Thyroid gland (tissue), 4 donors: ENCODE measurements at regions not wholly inside any gene's neighbourhood (a gene's known extent, or its start where the extent isn't known, plus 50 kb on each side); places are given as distances from the start of the nearest gene placed in this dataset.
A peak's percentile ranks its signal among the peaks of the same experiment; 100 is the strongest.

Experiments used
- DNase-seq, 2 donors: peaks; one replicate each; pipeline ENCODE4 v3.0.0-alpha.2; 2019
- H3K27ac ChIP-seq, 3 donors: fragments of 200-600 bp; sonication (generic); 1 replicate in 2 of 3; 2 replicates in 1 of 3; pipeline ENCODE4 v1.5.1; 2016 to 2019; ENCODE audit warnings: mild to moderate bottlenecking in 1 of 3, moderate library complexity in 1 of 3
- H3K27me3 ChIP-seq: fragments of 200-600 bp; sonication (generic); one replicate; pipeline ENCODE4 v1.5.1; 2019
- H3K36me3 ChIP-seq, 2 donors: fragments of 200-600 bp; sonication (generic); one replicate each; pipeline ENCODE4 v1.5.1; 2016 to 2019
- H3K4me1 ChIP-seq, 2 donors: fragments of 200-600 bp; sonication (generic); one replicate each; pipeline ENCODE4 v1.5.1; 2017 to 2019
- H3K4me3 ChIP-seq, 3 donors: fragments of 200-600 bp; sonication (generic); replicated peaks in 1 of 3; 1 replicate in 2 of 3; 2 replicates in 1 of 3; pipeline ENCODE4 v1.5.1; 2016; ENCODE audit warnings: mild to moderate bottlenecking in 1 of 3
- H3K9me3 ChIP-seq: fragments of 200-600 bp; sonication (generic); one replicate; pipeline ENCODE4 v1.5.1; 2017
- CTCF ChIP-seq, 6 experiments: fragments of 200-600 bp in 3 of 6; fragments of 450-650 bp in 3 of 6; sonication (generic) in 3 of 6; IDR thresholded peaks; one replicate each; pipeline ENCODE4 v1.5.1; 2016 to 2019; ENCODE audit warnings: antibody characterized with exemption in 6 of 6, mild to moderate bottlenecking in 2 of 6, inconsistent platforms in 1 of 6, moderate library complexity in 1 of 6
- POLR2A ChIP-seq, 2 donors: fragments of 450-650 bp; IDR thresholded peaks; one replicate each; pipeline ENCODE4 v1.6.1; 2017; ENCODE audit warnings: antibody characterized with exemption in 2 of 2, mild to moderate bottlenecking in 2 of 2, moderate library complexity in 1 of 2
- WGBS, 2 donors: methylation state at CpG; one replicate each; pipeline ENCODE4 v1.1.5; 2017; 5-methylcytosine and 5-hydroxymethylcytosine counted together
- intact Hi-C: fragments of 100-400 bp; cut with DNase I; formaldehyde crosslinking; loops from one replicate; pipeline ENCODE4 v1.15.1; 2023

GRCh38 chr2:157952558-157952957 lies 76.4 kb upstream of the ACVR1 start:
- 24 to 32% methylated on average over 4 of the region's 4 CpGs for WGBS, 2 donors

GRCh38 chr2:157948856-157949255 lies 72.7 kb upstream of the ACVR1 start:
- no peak for TF ChIP-seq POLR2A (IDR thresholded peaks at IDR 0.05)
- Histone ChIP-seq H3K27ac (no peak overlapping the region), H3K4me3 (no peak overlapping the region), H3K27me3 (no peaks in the 10 kb centered on the region), H3K36me3 (no peaks in the 10 kb centered on the region), H3K9me3 (no peaks in the 10 kb centered on the region), H3K4me1 (peaks cover 7 to 11% of the 10 kb centered on the region in 2 donors)
- intact Hi-C loops: no loop called here
- DNase-seq: no peak

More at GRCh38 chr2:157952558-157952957, 76.4 kb upstream of the ACVR1 start:
- Histone ChIP-seq H3K27me3 (no peaks in the 10 kb centered on the region), H3K4me1 (peaks cover 7 to 11% of the 10 kb centered on the region in 2 donors), H3K27ac (no peak overlapping the region), H3K36me3 (no peaks in the 10 kb centered on the region), H3K9me3 (no peaks in the 10 kb centered on the region), H3K4me3 (no peak overlapping the region)
- peak; percentile 61 to 72 for DNase-seq
- intact Hi-C loops: no loop called here
- TF ChIP-seq POLR2A (IDR thresholded peaks at IDR 0.05) (no peak), CTCF (IDR thresholded peaks at IDR 0.05) (no peak)

- no peak for DNase-seq
- TF ChIP-seq POLR2A (IDR thresholded peaks at IDR 0.05) (no peak), CTCF (IDR thresholded peaks at IDR 0.05) (no peak)
- Histone ChIP-seq H3K36me3 (no peaks in the 10 kb centered on the region), H3K4me3 (no peak overlapping the region), H3K4me1 (peaks cover 0 to 1% of the 10 kb centered on the region in 2 donors), H3K27ac (no peak overlapping the region), H3K9me3 (no peaks in the 10 kb centered on the region), H3K27me3 (no peaks in the 10 kb centered on the region)
- WGBS, 2 donors: 83 to 92% methylated on average over 1 of the region's 1 CpG
- intact Hi-C loops: no loop called here
Measured at GRCh38 chr2:157946919-157947557, 70.9 kb upstream of the ACVR1 start.

- Histone ChIP-seq H3K4me3 (no peak overlapping the region), H3K36me3 (no peaks in the 10 kb centered on the region), H3K4me1 (no peaks in the 10 kb centered on the region), H3K27ac (no peak overlapping the region), H3K9me3 (no peaks in the 10 kb centered on the region), H3K27me3 (no peaks in the 10 kb centered on the region)
- TF ChIP-seq POLR2A (IDR thresholded peaks at IDR 0.05) (no peak), CTCF (IDR thresholded peaks at IDR 0.05) (no peak)
- intact Hi-C loops: no loop called here
- 92 to 96% methylated on average over 3 of the region's 3 CpGs for WGBS, 2 donors
- no peak for DNase-seq
Measured at GRCh38 chr2:157940024-157940423, 63.9 kb upstream of the ACVR1 start.

GRCh38 chr2:157938556-157938955 lies 62.4 kb upstream of the ACVR1 start:
- no peak for TF ChIP-seq POLR2A (IDR thresholded peaks at IDR 0.05)
- no peak for TF ChIP-seq CTCF (IDR thresholded peaks at IDR 0.05)
- Histone ChIP-seq H3K36me3 (no peaks in the 10 kb centered on the region), H3K9me3 (no peaks in the 10 kb centered on the region), H3K27me3 (no peaks in the 10 kb centered on the region), H3K27ac (no peak overlapping the region), H3K4me1 (no peaks in the 10 kb centered on the region), H3K4me3 (no peak overlapping the region)
- no peak for DNase-seq
- intact Hi-C loops: no loop called here
- 96% methylated on average over 3 of the region's 3 CpGs; no CpG with 5 or more reads in 1 of the 2 donors for WGBS, 2 donors
